ENCODE measurements at regions not wholly inside any gene's neighbourhood (a gene's known extent, or its start where the extent isn't known, plus 50 kb on each side); places are given as distances from the start of the nearest gene placed in this dataset.
"Not testable (repeated sequence)": the region's sequence is repeated elsewhere in the genome, so short reads cannot be mapped to it uniquely, and the experiment has no call there.

- DNase-seq: not testable (repeated sequence)
Measured at GRCh38 chr21:5066682-5067251, 5454.6 kb upstream of the TPTE start.

GRCh38 chr21:5067326-5068048 is 5453.9 kb upstream of the TPTE start:
- not testable (repeated sequence) for DNase-seq

GRCh38 chr21:5068649-5069048 is 5452.7 kb upstream of the TPTE start:
- DNase-seq: not testable (repeated sequence)

- not testable (repeated sequence) for DNase-seq
Measured at GRCh38 chr21:5071180-5071579, 5450.2 kb upstream of the TPTE start.

GRCh38 chr21:5076854-5077253 is 5444.5 kb upstream of the TPTE start:
- DNase-seq: not testable (repeated sequence)

- DNase-seq: not testable (repeated sequence)
Measured at GRCh38 chr21:5079361-5079760, 5442.0 kb upstream of the TPTE start.

- not testable (repeated sequence) for DNase-seq
Measured at GRCh38 chr21:5080015-5080414, 5441.4 kb upstream of the TPTE start.

GRCh38 chr21:5084246-5084645 is 5437.1 kb upstream of the TPTE start:
- DNase-seq: not testable (repeated sequence)

- DNase-seq: not testable (repeated sequence)
Measured at GRCh38 chr21:5085456-5085855, 5435.9 kb upstream of the TPTE start.

GRCh38 chr21:5086416-5086815 is 5435.0 kb upstream of the TPTE start:
- DNase-seq: not testable (repeated sequence)

GRCh38 chr21:5088820-5089219 is 5432.6 kb upstream of the TPTE start:
- not testable (repeated sequence) for DNase-seq

- not testable (repeated sequence) for DNase-seq
Measured at GRCh38 chr21:5089399-5090089, 5431.8 kb upstream of the TPTE start.

- DNase-seq: not testable (repeated sequence)
Measured at GRCh38 chr21:5090132-5091079, 5431.0 kb upstream of the TPTE start.

GRCh38 chr21:5091274-5091673 is 5430.1 kb upstream of the TPTE start:
- not testable (repeated sequence) for DNase-seq

GRCh38 chr21:5095628-5096027 is 5425.8 kb upstream of the TPTE start:
- not testable (repeated sequence) for DNase-seq

GRCh38 chr21:5098010-5098743 is 5423.2 kb upstream of the TPTE start:
- DNase-seq: not testable (repeated sequence)

GRCh38 chr21:5100604-5101174 is 5420.7 kb upstream of the TPTE start:
- DNase-seq: not testable (repeated sequence)

GRCh38 chr21:5101749-5102148 is 5419.6 kb upstream of the TPTE start:
- peak; percentile 83 for DNase-seq

- not testable (repeated sequence) for DNase-seq
Measured at GRCh38 chr21:5103880-5104561, 5417.4 kb upstream of the TPTE start.

GRCh38 chr21:5104562-5104928 is 5416.8 kb upstream of the TPTE start:
- not testable (repeated sequence) for DNase-seq
